ENCODE measurements at regions not wholly inside any gene's neighbourhood (a gene's known extent, or its start where the extent isn't known, plus 50 kb on each side); places are given as distances from the start of the nearest gene placed in this dataset.
A peak's percentile ranks its signal among the peaks of the same experiment; 100 is the strongest.
"Not testable (repeated sequence)": the region's sequence is repeated elsewhere in the genome, so short reads cannot be mapped to it uniquely, and the experiment has no call there.

- peak; percentile 30 for DNase-seq (ENCODE audit: low read depth)
- in situ Hi-C loops (cut with HindIII; ENCODE audit: low pct_unique_long_range_greater_than_20kb, low sequenced_read_pairs), result not testable (repeated sequence)
Measured at GRCh38 chr7:29684151-29684786, 120.6 kb downstream of the PRR15 start.

GRCh38 chr7:29684787-29685650 lies 121.3 kb upstream of the WIPF3 start:
- in situ Hi-C loops (cut with HindIII; ENCODE audit: low pct_unique_long_range_greater_than_20kb, low sequenced_read_pairs), result no loop called here
- peak; percentile 81 for DNase-seq (ENCODE audit: low read depth)

- DNase-seq (ENCODE audit: low read depth), result peak; percentile 49
- in situ Hi-C loops (cut with HindIII; ENCODE audit: low pct_unique_long_range_greater_than_20kb, low sequenced_read_pairs), result not testable (repeated sequence)
Measured at GRCh38 chr7:29685651-29686271, 120.5 kb upstream of the WIPF3 start.

DNA sequence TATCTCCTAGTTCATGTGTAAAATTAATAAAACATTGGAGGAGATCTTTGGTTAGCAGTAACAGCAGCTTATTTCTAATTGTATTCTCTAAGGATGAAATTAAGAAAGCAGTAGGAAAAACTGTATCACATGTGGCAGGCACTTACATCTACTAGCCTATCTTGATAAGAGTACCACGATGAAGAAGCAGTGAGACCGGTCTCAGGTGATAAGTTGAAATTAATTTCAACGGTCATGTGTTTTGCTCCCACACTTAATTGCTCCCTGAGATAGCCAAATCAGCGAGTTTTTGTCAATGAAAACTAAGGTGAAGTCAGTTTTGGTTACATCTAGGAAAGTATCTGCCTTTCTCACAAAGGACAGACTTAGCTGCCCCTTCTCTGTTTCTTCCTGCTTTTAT lies 115.8 kb upstream of the WIPF3 start:
- in situ Hi-C loops (cut with HindIII; ENCODE audit: low pct_unique_long_range_greater_than_20kb, low sequenced_read_pairs), result not testable (repeated sequence)

DNA sequence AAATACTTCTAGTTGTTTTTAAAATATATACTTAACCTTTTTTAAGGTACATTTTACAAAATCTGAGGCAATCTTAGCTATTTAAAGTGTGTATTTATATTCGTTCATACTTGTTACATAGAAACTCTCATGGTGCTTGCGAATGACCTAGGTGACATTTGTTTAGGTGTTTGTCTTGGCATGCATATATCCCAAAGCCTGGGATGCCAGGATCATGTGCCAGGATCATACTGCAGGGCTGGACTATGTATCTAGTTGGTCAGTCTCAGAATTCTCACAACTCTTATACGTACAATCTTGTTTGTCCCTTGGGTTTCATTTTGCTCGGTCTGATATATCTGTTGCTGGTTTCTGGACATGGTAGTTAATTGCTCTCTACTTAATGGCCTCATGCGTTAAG lies 109.9 kb upstream of the WIPF3 start:
- DNase-seq (ENCODE audit: low read depth); in situ Hi-C loops (cut with HindIII; ENCODE audit: low pct_unique_long_range_greater_than_20kb, low sequenced_read_pairs): not testable (repeated sequence)

More for the DNA sequence above, 115.8 kb upstream of the WIPF3 start:
- not testable (repeated sequence) for DNase-seq (ENCODE audit: low read depth)

- in situ Hi-C loops (cut with HindIII; ENCODE audit: low pct_unique_long_range_greater_than_20kb, low sequenced_read_pairs), result not testable (repeated sequence)
Measured at GRCh38 chr7:29699723-29700122, 106.6 kb upstream of the WIPF3 start.

DNA sequence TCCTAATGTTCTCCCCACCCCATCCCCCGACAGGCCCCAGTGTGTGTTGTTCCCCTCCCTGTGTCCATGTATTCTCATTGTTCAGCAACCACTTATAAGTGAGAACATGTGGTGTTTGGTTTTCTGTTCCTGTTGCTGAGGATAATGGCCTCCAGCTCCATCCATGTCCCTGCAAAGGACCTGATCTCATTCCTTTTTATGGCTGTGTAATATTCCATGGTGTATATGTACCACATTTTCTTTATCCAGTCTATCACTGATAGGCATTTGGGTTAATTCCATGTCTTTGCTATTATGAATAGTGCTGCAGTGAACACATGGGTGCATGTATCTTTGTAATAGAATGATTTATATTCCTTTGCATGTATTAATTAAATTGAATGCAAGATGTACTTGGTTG lies 104.8 kb upstream of the WIPF3 start:
- in situ Hi-C loops (cut with HindIII; ENCODE audit: low pct_unique_long_range_greater_than_20kb, low sequenced_read_pairs), result not testable (repeated sequence)

More at GRCh38 chr7:29699723-29700122, 106.6 kb upstream of the WIPF3 start:
- DNase-seq (ENCODE audit: low read depth), result not testable (repeated sequence)

DNA sequence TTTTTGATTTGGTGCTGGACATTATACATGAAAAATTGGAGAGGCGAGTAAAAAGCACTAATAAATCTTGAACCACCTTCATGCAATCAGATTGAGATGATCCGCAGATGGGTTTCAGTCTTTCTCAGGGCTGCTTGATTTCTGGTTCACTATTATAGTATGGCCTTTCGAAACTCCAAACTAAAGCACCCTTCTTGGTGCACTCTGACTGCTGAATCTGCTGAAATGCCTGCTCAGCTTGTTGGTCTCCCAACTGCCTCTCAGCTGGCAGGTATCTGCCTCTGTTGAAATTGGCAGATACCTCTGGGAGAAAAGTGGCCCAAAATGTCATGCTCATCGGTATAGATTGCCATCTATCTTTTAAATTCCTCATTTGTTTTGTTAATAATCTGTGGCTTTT lies 102.5 kb upstream of the WIPF3 start:
- DNase-seq (ENCODE audit: low read depth); in situ Hi-C loops (cut with HindIII; ENCODE audit: low pct_unique_long_range_greater_than_20kb, low sequenced_read_pairs): not testable (repeated sequence)

More for the DNA sequence above, 104.8 kb upstream of the WIPF3 start:
- not testable (repeated sequence) for DNase-seq (ENCODE audit: low read depth)

DNA sequence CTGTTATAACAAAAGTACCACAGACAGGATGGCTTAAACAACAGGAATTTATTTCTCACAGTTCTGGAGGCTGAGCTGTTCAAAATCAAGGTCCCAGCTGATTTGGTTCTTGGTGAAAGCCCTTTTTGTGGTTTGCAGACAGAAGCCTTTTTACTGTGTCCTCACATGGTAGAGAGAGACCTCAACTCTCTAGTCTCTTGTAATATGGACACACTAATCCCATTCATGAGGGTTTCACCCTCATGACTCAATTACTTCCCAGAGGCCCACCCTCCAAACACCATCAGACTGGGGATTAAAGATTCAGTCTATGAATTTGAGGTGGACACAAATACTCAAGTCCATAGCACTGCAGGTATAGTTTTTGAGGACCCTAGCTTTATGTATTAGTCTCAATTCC lies 97.3 kb upstream of the WIPF3 start:
- DNase-seq (ENCODE audit: low read depth); in situ Hi-C loops (cut with HindIII; ENCODE audit: low pct_unique_long_range_greater_than_20kb, low sequenced_read_pairs): not testable (repeated sequence)

DNA sequence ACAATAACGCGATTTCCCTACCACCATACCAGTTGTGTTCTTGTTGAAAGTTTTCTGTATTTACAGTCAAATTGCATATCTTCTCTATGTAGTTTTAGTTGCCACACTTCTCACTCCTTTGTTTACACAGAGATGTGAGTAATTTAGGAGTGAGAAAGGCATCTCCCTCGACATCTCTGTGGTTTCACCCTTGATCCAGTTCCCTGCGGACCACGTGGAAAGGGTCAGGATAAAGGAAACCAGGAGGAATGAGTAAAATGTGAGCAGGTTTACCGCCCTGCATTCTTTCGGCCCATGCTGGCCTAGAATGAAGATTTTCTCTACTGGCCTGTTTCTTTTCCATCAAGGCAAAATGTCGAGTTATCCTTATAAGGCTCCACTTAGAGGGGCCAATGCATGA lies 83.2 kb upstream of the WIPF3 start:
- peak; percentile 91 for DNase-seq (ENCODE audit: low read depth)
- in situ Hi-C loops (cut with HindIII; ENCODE audit: low pct_unique_long_range_greater_than_20kb, low sequenced_read_pairs), result not testable (repeated sequence)

- in situ Hi-C loops (cut with HindIII; ENCODE audit: low pct_unique_long_range_greater_than_20kb, low sequenced_read_pairs), result no loop called here
- peak; percentile 56 for DNase-seq (ENCODE audit: low read depth)
Measured at GRCh38 chr7:29723599-29723998, 82.7 kb upstream of the WIPF3 start.

- DNase-seq (ENCODE audit: low read depth); in situ Hi-C loops (cut with HindIII; ENCODE audit: low pct_unique_long_range_greater_than_20kb, low sequenced_read_pairs): not testable (repeated sequence)
Measured at GRCh38 chr7:29729534-29730165, 76.7 kb upstream of the WIPF3 start.

DNA sequence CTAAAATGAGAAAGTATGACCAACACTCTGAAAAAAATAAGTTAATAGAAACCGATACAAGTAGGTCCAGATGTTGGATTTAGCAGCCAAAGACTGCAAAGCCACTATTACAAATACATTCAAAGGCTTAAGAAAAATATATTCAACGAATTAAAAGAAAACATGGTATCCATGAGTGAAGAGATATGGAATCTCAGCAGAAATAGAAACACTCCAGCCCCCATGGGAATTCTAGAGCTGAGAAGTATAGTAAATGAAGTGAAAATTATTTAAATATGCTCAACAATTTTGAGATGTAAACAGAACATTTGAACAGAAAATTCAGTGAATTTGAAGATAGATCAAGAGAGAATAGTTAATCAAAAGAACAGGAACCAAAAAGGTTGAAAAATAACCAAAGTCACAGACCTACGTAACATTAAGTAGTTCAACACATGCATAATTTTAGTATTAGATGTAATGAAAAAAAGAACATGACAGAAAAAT lies 72.0 kb upstream of the WIPF3 start:
- in situ Hi-C loops (cut with HindIII; ENCODE audit: low pct_unique_long_range_greater_than_20kb, low sequenced_read_pairs), result no loop called here
- no peak for DNase-seq (ENCODE audit: low read depth)

GRCh38 chr7:29747645-29748245 lies 58.6 kb upstream of the WIPF3 start:
- in situ Hi-C loops (cut with HindIII; ENCODE audit: low pct_unique_long_range_greater_than_20kb, low sequenced_read_pairs); DNase-seq (ENCODE audit: low read depth): not testable (repeated sequence)

DNA sequence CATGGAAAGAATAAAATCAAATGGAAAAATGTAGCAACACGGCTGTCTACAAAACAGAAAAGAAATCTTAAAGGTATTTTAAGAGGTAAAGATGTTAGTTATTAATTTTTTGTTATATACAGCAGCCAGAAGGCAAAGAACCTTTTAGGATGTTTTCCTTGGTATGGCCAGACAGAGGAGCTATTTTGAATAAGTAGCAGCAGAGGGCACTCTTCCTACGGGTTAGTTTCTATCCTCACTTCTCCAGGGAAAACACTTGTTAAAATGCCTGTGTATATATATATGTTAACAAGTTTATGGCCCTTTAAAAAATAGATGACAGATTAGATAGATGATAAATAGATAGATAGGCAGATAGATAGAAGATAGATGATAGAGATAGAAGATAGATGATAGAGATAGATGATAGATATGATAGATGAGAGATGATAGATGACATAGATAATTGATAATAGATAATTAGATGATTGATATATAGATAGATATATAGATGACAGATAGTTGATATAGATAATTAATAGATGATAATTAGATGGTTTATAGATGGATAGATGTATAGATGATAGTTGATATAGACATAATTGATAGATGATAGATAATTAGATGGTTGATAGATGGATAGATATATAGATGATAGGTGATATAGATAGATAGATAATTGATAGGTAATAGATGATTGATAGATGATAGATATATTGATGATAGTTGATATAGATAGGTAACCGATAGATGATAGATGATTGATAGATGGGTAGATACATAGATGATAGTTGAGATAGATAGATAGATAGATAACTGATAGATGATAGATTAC lies 57.8 kb upstream of the WIPF3 start:
- in situ Hi-C loops (cut with HindIII; ENCODE audit: low pct_unique_long_range_greater_than_20kb, low sequenced_read_pairs), result no loop called here
- DNase-seq (ENCODE audit: low read depth), result peak; percentile 33

DNA sequence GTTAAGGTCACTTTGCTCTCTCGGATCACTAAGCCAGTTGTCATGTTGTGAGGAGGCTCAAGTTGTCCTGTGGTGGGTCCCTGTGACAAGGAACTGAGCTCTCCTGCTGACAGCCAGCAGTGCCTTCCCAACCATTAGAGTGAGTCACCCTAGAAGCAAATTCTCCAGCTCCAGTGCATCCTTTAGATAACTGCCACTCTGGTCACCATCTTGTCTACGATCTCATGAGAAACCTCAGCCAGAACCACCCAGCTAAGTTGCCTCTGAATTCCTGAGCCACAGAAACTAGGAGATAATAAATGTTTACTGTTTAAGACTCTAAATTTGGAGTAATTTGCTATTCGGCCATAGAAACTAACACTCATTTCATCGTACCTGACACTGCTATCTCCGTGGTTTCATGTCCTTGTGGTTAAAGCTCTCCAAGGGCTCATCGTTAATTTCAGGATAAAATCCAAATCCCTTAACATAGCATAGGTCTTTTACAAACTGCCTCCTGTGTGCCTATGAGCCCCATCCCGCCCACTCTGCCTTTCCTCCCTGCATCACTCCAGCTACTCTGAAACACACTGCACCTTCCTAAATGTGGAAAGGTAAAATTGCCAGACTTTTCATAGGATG lies 56.5 kb upstream of the WIPF3 start:
- DNase-seq (ENCODE audit: low read depth), result no peak
- in situ Hi-C loops (cut with HindIII; ENCODE audit: low pct_unique_long_range_greater_than_20kb, low sequenced_read_pairs), result no loop called here

Measured in Caki2 (cell line).